ENCODE measurements at regions not wholly inside any gene's neighbourhood (a gene's known extent, or its start where the extent isn't known, plus 50 kb on each side); places are given as distances from the start of the nearest gene placed in this dataset.

DNA sequence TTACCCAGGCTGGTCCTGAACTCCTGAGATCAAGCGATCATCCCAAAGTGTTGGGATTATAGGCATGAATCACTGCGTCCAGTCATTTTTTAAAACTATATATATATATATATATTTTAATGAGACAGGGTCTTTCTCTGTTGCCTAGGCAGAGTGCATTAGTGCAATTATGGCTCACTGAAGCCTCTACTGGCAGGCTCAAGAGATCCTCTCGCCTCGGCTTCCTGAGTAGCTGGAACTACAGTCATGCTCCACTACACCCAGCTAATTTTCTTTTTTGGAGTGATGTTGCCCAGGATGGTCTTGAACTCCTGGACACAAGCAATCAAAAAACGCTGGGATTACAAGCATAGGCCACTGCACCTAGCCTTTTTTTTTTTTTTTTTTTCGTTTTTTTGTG lies 55.3 kb upstream of the KAT6B start:
- peak; percentile 79 for ATAC-seq
- WGBS (ENCODE audit: insufficient coverage, low coverage, missing lambda C conversion rate) = 13% methylated on average over 6 of the region's 6 CpGs
- Histone ChIP-seq H3K9ac (ENCODE audit: insufficient read depth in 1 of 2, low read depth in 2 of 2, low read length in 2 of 2) (no peak overlapping the region), H3K27me3 (ENCODE audit: control insufficient read depth in 2 of 2, insufficient read depth in 2 of 2, low read length in 2 of 2) (peaks cover 4 to 15% of the 10 kb centered on the region in 2 experiments; a peak in 3 of 5 replicates), H3K9me3 (replicated peaks; ENCODE audit: control insufficient read depth, insufficient read depth, low read depth, low read length) (no peaks in the 10 kb centered on the region), H3K36me3 (ENCODE audit: control insufficient read depth, insufficient read depth, low read length) (no peaks in the 10 kb centered on the region), H3K4me2 (ENCODE audit: insufficient read depth, low read length) (no peak overlapping the region), H3K9me1 (ENCODE audit: control insufficient read depth, insufficient read depth, low read length) (no peaks in the 10 kb centered on the region), H3K4me3 (no peak overlapping the region), H3K79me2 (ENCODE audit: control insufficient read depth, insufficient read depth, low read length) (no peaks in the 10 kb centered on the region), H3K4me1 (replicated peaks in 1 of 2; ENCODE audit: control insufficient read depth in 2 of 2, insufficient read depth in 2 of 2, low read length in 2 of 2) (no peaks in the 10 kb centered on the region), H2AFZ (ENCODE audit: low read depth, low read length) (no peak overlapping the region), H3K27ac (ENCODE audit: extremely low read depth, low read depth, low read length) (no peak overlapping the region), H4K20me1 (replicated peaks; ENCODE audit: control insufficient read depth, insufficient read depth, low read length) (no peaks in the 10 kb centered on the region)
- in situ Hi-C loops (cut with MboI) (no loop called here), intact Hi-C loops (cut with micrococcal nuclease) (no loop called here)
- POLR2A ChIA-PET = interaction anchor here (0.7 to 0.8 kb wide), 2 partner anchors 9 to 365 kb away, joined by 3 read pairs; no protein-coding TSS in a partner anchor
- peak in 1 of 4 experiments; percentile 18 for DNase-seq (ENCODE audit: extremely low read depth in 1 of 4, low spot score in 3 of 4)
- no TSS peak for BruUV-seq (replicated peaks)
- CTCF ChIA-PET (ENCODE audit: low intra/inter-chr PET ratio) = no interaction called here
- TF ChIP-seq SMC3 (conservative IDR thresholded peaks at IDR 0.05; ENCODE audit: insufficient read depth, low read depth, low read length) = no peak
- no peak for FAIRE-seq

DNA sequence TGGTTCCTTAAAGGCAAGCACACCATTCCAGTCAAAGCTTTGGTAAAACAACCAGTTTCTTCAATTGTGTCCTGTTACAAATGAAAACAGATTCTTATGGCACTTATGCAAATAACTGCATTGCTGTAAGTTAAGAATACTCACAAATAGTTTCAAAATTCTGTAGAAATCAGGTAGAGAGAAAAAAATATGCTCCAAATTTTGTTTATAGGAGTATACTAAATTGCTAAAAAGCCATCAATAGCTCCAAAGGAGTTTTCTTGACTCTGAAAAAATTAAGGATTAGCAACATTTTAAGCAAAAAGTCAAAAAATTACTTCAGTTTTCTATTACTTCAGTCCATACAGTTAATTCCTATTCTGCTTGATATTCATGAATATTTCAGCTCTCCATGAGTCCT lies 51.3 kb upstream of the KAT6B start:
- FAIRE-seq (no peak), ATAC-seq (no peak), DNase-seq (ENCODE audit: extremely low read depth in 1 of 4, low spot score in 3 of 4) (no peak)
- no peak overlapping the region for H3K4me3 ChIP-seq
- no peaks in the 10 kb centered on the region for H3K79me2 ChIP-seq (ENCODE audit: control insufficient read depth, insufficient read depth, low read length)
- no peak overlapping the region for H3K27ac ChIP-seq (ENCODE audit: extremely low read depth, low read depth, low read length)
- POLR2A ChIA-PET = no interaction called here
- no TSS peak for BruUV-seq (replicated peaks)
- intact Hi-C loops (cut with micrococcal nuclease) (no loop called here), in situ Hi-C loops (cut with MboI) (no loop called here)
- no peak overlapping the region for H3K9ac ChIP-seq (ENCODE audit: insufficient read depth in 1 of 2, low read depth in 2 of 2, low read length in 2 of 2)
- peaks cover 14 to 16% of the 10 kb centered on the region in 2 experiments; a peak in 4 of 5 replicates for H3K27me3 ChIP-seq (ENCODE audit: control insufficient read depth in 2 of 2, insufficient read depth in 2 of 2, low read length in 2 of 2)
- H3K4me2 ChIP-seq (ENCODE audit: insufficient read depth, low read length) = no peak overlapping the region
- no peaks in the 10 kb centered on the region for H3K9me3 ChIP-seq (replicated peaks; ENCODE audit: control insufficient read depth, insufficient read depth, low read depth, low read length)
- H3K4me1 ChIP-seq (replicated peaks in 1 of 2; ENCODE audit: control insufficient read depth in 2 of 2, insufficient read depth in 2 of 2, low read length in 2 of 2) = no peaks in the 10 kb centered on the region
- H2AFZ ChIP-seq (ENCODE audit: low read depth, low read length) = no peak overlapping the region
- no peaks in the 10 kb centered on the region for H4K20me1 ChIP-seq (replicated peaks; ENCODE audit: control insufficient read depth, insufficient read depth, low read length)
- H3K36me3 ChIP-seq (ENCODE audit: control insufficient read depth, insufficient read depth, low read length) = no peaks in the 10 kb centered on the region
- CTCF ChIA-PET (ENCODE audit: low intra/inter-chr PET ratio) = no interaction called here
- H3K9me1 ChIP-seq (ENCODE audit: control insufficient read depth, insufficient read depth, low read length) = no peaks in the 10 kb centered on the region
- TF ChIP-seq HDAC1 (IDR thresholded peaks at IDR 0.05) (no peak), ZNF668 (CRISPR knock-in tag; IDR thresholded peaks at IDR 0.05) (no peak), NR2F6 (CRISPR knock-in tag; IDR thresholded peaks at IDR 0.05) (no peak), CBX3 (IDR thresholded peaks at IDR 0.05; ENCODE audit: borderline replicate concordance in 1 of 2, low read length in 2 of 2) (0 out of 3 replicates have a peak, but pooled peaks of 1 of the 2 experiments have one; percentile 29), STAT5B (CRISPR knock-in tag; IDR thresholded peaks at IDR 0.05) (no peak)
- TF ChIP-seq, protein P1, sequence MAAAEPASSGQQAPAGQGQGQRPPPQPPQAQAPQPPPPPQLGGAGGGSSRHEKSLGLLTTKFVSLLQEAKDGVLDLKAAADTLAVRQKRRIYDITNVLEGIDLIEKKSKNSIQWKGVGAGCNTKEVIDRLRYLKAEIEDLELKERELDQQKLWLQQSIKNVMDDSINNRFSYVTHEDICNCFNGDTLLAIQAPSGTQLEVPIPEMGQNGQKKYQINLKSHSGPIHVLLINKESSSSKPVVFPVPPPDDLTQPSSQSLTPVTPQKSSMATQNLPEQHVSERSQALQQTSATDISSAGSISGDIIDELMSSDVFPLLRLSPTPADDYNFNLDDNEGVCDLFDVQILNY (CRISPR knock-in tag; IDR thresholded peaks at IDR 0.05) = no peak
